ENCODE measurements at regions not wholly inside any gene's neighbourhood (a gene's known extent, or its start where the extent isn't known, plus 50 kb on each side); places are given as distances from the start of the nearest gene placed in this dataset.

DNA sequence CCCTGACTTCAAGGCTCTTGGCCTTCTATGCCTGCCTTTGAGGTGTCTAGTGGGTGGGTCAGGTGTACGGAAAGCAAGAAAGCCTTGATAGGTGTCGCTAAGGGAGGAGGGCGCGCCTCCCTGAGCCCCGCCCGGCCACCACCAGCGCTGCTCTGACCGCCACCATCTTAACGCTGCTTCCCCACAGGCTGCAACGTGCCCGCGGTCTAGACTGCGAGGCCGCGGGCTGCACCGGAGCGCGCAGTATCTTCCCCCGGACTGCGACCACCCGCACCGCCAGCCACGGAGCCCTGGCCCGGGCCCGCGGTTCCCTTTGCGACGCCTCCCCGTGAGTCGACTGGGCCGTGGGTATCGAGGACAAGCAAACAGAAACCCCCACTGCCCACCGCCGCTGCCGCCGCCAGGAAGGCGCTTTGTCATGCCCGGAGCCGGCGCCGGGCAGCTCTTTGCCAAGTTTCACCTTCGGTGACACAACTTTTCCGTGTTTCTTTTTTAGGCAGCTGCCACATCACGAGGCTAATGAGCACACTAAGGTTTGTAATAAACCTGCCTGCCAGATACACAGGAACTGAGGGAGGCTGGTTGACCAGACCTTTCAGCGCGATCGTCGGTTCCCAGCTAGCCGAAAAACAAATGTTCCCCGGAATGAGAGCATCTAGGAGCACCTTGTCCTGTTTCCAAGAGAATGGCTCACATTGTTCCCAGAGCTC lies 335.8 kb upstream of the F9 start (continued):
- TF ChIP-seq FOXA1 (IDR thresholded peaks at IDR 0.05) (no peak), NR2F2 (IDR thresholded peaks at IDR 0.05) (no peak), YY1 (IDR thresholded peaks at IDR 0.05) (peak; percentile 60), FOXA2 (IDR thresholded peaks at IDR 0.05) (no peak), RAD21 (IDR thresholded peaks at IDR 0.05) (no peak), HNF4A (conservative IDR thresholded peaks at IDR 0.05) (no peak)
- TF ChIP-seq, protein P1, sequence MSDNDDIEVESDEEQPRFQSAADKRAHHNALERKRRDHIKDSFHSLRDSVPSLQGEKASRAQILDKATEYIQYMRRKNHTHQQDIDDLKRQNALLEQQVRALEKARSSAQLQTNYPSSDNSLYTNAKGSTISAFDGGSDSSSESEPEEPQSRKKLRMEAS (IDR thresholded peaks at IDR 0.05): no peak
- TF ChIP-seq, protein P2, sequence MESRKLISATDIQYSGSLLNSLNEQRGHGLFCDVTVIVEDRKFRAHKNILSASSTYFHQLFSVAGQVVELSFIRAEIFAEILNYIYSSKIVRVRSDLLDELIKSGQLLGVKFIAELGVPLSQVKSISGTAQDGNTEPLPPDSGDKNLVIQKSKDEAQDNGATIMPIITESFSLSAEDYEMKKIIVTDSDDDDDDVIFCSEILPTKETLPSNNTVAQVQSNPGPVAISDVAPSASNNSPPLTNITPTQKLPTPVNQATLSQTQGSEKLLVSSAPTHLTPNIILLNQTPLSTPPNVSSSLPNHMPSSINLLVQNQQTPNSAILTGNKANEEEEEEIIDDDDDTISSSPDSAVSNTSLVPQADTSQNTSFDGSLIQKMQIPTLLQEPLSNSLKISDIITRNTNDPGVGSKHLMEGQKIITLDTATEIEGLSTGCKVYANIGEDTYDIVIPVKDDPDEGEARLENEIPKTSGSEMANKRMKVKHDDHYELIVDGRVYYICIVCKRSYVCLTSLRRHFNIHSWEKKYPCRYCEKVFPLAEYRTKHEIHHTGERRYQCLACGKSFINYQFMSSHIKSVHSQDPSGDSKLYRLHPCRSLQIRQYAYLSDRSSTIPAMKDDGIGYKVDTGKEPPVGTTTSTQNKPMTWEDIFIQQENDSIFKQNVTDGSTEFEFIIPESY (IDR thresholded peaks at IDR 0.05): no peak

DNA sequence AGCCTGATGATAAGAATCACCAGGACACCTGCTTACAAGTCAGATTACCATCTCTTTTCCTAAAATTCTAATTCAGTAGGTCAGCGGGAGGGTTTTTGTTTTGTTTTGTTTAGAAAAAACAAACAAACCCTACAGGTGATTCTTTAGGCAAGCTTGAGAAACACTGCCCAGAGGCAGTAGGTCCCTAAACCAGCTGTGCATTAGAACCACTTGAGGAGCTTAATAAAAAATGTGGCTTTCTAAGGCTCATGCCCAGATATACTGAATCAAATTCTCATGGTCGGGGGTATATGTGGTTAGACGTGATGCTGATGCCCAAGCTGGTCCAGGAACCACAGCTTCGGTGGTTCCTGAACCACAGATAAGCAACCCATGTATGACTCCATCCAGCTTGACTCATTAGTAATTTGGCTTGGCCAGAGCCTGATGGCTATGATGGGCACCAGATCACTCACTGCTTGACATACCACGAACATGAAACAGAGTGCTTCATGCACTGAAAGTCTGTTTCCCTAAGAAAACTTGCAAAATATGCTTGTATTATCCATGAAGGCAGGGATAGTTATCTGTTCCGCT lies 338.1 kb upstream of the F9 start:
- H3K9ac ChIP-seq (ENCODE audit: low read depth in 1 of 2, low read length in 2 of 2): no peak overlapping the region
- H3K9me3 ChIP-seq (ENCODE audit: control insufficient read depth in 4 of 4, low read length in 3 of 4): no peaks in the 10 kb centered on the region
- DNase-seq (ENCODE audit: low spot score): no peak
- TF ChIP-seq EGR1 (IDR thresholded peaks at IDR 0.05; ENCODE audit: low read depth in 2 of 2): no peak
- TF ChIP-seq JUND (IDR thresholded peaks at IDR 0.05): no peak
- no peak for TF ChIP-seq FOXA1 (IDR thresholded peaks at IDR 0.05)
- TF ChIP-seq GABPA (IDR thresholded peaks at IDR 0.05 in 1 of 2, conservative IDR thresholded peaks at IDR 0.05 in 1 of 2): no peak
- no peak for TF ChIP-seq SP1 (IDR thresholded peaks at IDR 0.05)
- no peak for TF ChIP-seq HNF4G (IDR thresholded peaks at IDR 0.05)
- TF ChIP-seq NR2F2 (IDR thresholded peaks at IDR 0.05): no peak
- TF ChIP-seq, protein P2 (IDR thresholded peaks at IDR 0.05): no peak
- TF ChIP-seq, protein P3, sequence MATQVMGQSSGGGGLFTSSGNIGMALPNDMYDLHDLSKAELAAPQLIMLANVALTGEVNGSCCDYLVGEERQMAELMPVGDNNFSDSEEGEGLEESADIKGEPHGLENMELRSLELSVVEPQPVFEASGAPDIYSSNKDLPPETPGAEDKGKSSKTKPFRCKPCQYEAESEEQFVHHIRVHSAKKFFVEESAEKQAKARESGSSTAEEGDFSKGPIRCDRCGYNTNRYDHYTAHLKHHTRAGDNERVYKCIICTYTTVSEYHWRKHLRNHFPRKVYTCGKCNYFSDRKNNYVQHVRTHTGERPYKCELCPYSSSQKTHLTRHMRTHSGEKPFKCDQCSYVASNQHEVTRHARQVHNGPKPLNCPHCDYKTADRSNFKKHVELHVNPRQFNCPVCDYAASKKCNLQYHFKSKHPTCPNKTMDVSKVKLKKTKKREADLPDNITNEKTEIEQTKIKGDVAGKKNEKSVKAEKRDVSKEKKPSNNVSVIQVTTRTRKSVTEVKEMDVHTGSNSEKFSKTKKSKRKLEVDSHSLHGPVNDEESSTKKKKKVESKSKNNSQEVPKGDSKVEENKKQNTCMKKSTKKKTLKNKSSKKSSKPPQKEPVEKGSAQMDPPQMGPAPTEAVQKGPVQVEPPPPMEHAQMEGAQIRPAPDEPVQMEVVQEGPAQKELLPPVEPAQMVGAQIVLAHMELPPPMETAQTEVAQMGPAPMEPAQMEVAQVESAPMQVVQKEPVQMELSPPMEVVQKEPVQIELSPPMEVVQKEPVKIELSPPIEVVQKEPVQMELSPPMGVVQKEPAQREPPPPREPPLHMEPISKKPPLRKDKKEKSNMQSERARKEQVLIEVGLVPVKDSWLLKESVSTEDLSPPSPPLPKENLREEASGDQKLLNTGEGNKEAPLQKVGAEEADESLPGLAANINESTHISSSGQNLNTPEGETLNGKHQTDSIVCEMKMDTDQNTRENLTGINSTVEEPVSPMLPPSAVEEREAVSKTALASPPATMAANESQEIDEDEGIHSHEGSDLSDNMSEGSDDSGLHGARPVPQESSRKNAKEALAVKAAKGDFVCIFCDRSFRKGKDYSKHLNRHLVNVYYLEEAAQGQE (IDR thresholded peaks at IDR 0.05): no peak
- no peak for TF ChIP-seq RXRA (IDR thresholded peaks at IDR 0.05)
- TF ChIP-seq, protein P4, sequence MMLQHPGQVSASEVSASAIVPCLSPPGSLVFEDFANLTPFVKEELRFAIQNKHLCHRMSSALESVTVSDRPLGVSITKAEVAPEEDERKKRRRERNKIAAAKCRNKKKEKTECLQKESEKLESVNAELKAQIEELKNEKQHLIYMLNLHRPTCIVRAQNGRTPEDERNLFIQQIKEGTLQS (IDR thresholded peaks at IDR 0.05): no peak
- no peak for TF ChIP-seq RAD21 (IDR thresholded peaks at IDR 0.05)
- TF ChIP-seq, protein P1 (IDR thresholded peaks at IDR 0.05): no peak
- no peak for TF ChIP-seq FOXA2 (IDR thresholded peaks at IDR 0.05)
- no peak for TF ChIP-seq YY1 (IDR thresholded peaks at IDR 0.05)
- no peaks in the 10 kb centered on the region for H3K27me3 ChIP-seq (ENCODE audit: control insufficient read depth in 4 of 4, insufficient read depth in 4 of 4, low read length in 3 of 4)
- H3K36me3 ChIP-seq (ENCODE audit: control insufficient read depth in 4 of 4, insufficient read depth in 3 of 4, low read depth in 1 of 4, low read length in 3 of 4): no peaks in the 10 kb centered on the region
- H3K4me3 ChIP-seq (ENCODE audit: low read depth in 1 of 3, low read length in 3 of 3): no peak overlapping the region
- no peak overlapping the region for H3K27ac ChIP-seq (ENCODE audit: low read depth in 1 of 2, low read length in 2 of 2)
- peaks cover 0 to 2% (median 0%) of the 10 kb centered on the region in 4 donors for H3K4me1 ChIP-seq (ENCODE audit: control insufficient read depth in 4 of 4, insufficient read depth in 4 of 4, low read length in 3 of 4)
- WGBS: 77% methylated on average over 6 of the region's 6 CpGs
